ENCODE measurements at regions not wholly inside any gene's neighbourhood (a gene's known extent, or its start where the extent isn't known, plus 50 kb on each side); places are given as distances from the start of the nearest gene placed in this dataset.

DNA sequence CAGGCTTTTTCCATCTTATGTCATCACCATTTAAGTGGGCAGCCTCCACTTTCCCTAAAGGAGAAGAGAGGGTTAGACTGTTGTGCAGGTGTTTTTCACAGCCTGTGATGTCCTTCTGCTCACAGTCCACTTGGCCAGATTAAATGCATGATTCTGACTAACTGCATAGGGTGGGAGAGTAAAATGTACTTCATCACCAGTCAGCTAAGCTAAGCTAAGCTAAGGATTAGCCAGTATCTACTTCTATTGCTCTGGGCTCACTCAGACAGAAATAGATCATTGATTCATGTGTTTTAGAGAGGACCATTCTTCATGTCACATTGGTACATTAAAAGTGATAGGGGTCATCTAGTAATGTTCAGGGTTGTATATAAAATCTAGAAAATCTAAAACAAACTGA is 1013.1 kb downstream of the NTRK3 start (continued):
- TF ChIP-seq, protein P1, sequence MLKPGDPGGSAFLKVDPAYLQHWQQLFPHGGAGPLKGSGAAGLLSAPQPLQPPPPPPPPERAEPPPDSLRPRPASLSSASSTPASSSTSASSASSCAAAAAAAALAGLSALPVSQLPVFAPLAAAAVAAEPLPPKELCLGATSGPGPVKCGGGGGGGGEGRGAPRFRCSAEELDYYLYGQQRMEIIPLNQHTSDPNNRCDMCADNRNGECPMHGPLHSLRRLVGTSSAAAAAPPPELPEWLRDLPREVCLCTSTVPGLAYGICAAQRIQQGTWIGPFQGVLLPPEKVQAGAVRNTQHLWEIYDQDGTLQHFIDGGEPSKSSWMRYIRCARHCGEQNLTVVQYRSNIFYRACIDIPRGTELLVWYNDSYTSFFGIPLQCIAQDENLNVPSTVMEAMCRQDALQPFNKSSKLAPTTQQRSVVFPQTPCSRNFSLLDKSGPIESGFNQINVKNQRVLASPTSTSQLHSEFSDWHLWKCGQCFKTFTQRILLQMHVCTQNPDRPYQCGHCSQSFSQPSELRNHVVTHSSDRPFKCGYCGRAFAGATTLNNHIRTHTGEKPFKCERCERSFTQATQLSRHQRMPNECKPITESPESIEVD (tag by site-specific recombination; IDR thresholded peaks at IDR 0.05): no peak
- no peak for TF ChIP-seq ZNF843 (tag by site-specific recombination; IDR thresholded peaks at IDR 0.05)
- TF ChIP-seq, protein P2, sequence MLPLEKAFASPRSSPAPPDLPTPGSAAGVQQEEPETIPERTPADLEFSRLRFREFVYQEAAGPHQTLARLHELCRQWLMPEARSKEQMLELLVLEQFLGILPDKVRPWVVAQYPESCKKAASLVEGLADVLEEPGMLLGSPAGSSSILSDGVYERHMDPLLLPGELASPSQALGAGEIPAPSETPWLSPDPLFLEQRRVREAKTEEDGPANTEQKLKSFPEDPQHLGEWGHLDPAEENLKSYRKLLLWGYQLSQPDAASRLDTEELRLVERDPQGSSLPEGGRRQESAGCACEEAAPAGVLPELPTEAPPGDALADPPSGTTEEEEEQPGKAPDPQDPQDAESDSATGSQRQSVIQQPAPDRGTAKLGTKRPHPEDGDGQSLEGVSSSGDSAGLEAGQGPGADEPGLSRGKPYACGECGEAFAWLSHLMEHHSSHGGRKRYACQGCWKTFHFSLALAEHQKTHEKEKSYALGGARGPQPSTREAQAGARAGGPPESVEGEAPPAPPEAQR (tag by site-specific recombination; IDR thresholded peaks at IDR 0.05): no peak
- TF ChIP-seq GLIS2 (tag by site-specific recombination; IDR thresholded peaks at IDR 0.05): no peak
- TF ChIP-seq ZNF747 (tag by site-specific recombination; IDR thresholded peaks at IDR 0.05): no peak

DNA sequence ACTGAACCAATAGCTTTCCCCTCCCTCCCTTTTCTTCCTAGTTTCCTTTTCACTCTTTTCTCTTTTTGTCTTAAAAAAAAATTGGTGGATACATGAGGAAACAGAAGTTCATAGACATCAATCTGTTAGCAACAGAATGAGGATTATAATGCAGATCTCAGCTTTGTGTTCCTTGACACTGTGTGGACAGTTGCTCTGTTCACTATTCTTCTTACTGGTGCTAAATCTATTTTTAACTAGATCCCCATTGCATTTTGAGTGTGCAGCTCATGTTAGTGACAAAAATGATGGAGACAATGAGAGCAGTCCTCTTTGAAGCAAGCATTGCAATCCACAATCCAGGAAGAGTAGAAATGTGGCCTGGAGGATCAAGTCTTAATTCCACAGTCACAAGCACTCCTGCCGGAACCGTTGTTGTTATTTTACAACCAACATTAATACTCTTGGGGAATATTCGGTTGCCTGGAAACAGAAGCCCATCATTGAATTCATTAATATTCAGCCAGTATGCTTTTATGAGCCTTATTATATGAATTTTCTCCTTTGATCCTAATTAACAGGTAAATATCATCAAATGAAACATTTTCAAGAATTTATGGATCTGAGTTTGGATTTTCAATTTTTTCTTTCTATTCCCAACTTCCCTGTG is 1016.8 kb downstream of the NTRK3 start:
- POLR2A ChIA-PET: no interaction called here
- H3K9me3 ChIP-seq (ENCODE audit: control insufficient read depth, insufficient read depth, low read depth, low read length): no peaks in the 10 kb centered on the region

DNA sequence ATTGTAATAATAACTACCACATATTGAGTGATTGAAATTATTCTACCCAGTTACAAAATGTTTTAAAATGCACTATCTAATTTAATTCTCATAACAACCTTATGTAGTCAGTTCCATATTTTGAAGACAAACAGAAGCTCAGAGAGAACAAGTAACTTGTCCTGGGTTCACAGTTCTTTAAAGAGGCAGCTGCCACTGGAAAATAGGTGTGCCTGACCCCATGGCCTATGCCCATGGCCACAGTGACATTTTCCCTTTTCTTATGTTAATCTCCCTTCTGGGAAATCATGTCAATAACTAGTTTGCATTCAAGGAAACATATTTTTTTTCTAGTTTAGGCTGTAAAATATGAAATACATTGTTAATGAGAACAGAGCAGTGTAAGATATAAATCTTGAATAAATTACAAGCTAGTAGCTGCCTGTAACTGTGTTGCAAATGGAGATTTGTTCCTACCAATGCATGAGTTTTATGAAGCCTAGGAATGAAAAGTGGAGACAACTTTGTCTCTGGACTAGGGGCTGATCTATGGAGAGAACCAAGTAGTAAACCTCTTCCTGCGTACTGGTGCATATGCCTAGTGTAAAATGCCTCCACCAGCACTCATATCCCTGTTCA is 1018.0 kb downstream of the NTRK3 start:
- ChIA-PET POLR2A (no interaction called here), CTCF (interaction anchor here (0.6 to 0.7 kb wide), 2 partner anchors 168 to 223 kb away, joined by 3 read pairs; no protein-coding TSS in a partner anchor)
- no peak overlapping the region for H3K27ac ChIP-seq (ENCODE audit: extremely low read depth, low read depth, low read length)
- no peak overlapping the region for H3K4me3 ChIP-seq (ENCODE audit: low read depth, low read length)
- no peaks in the 10 kb centered on the region for H3K4me1 ChIP-seq (ENCODE audit: control insufficient read depth, insufficient read depth, low read length)
- no peaks in the 10 kb centered on the region for H3K36me3 ChIP-seq (ENCODE audit: control insufficient read depth in 2 of 2, insufficient read depth in 1 of 2, low read length in 2 of 2)
- H3K9me3 ChIP-seq (ENCODE audit: control insufficient read depth, insufficient read depth, low read depth, low read length): no peaks in the 10 kb centered on the region
- TF ChIP-seq ZNF311 (tag by site-specific recombination; IDR thresholded peaks at IDR 0.05; ENCODE audit: borderline replicate concordance) (no peak), ZNF221 (tag by site-specific recombination; IDR thresholded peaks at IDR 0.05; ENCODE audit: borderline replicate concordance) (no peak), MEIS1 (CRISPR knock-in tag; IDR thresholded peaks at IDR 0.05; ENCODE audit: borderline replicate concordance) (no peak), ZNF76 (tag by site-specific recombination; IDR thresholded peaks at IDR 0.05; ENCODE audit: borderline replicate concordance, low read depth) (no peak), ZBTB1 (tag by site-specific recombination; IDR thresholded peaks at IDR 0.05) (no peak), SCRT1 (tag by site-specific recombination; IDR thresholded peaks at IDR 0.05; ENCODE audit: borderline replicate concordance) (no peak), ZBTB20 (tag by site-specific recombination; IDR thresholded peaks at IDR 0.05) (no peak), ZNF624 (tag by site-specific recombination; IDR thresholded peaks at IDR 0.05) (no peak), ZNF214 (tag by site-specific recombination; IDR thresholded peaks at IDR 0.05; ENCODE audit: borderline replicate concordance) (no peak), ZIC2 (tag by site-specific recombination; IDR thresholded peaks at IDR 0.05) (no peak), ZSCAN23 (tag by site-specific recombination; IDR thresholded peaks at IDR 0.05) (no peak), ZNF596 (tag by site-specific recombination; IDR thresholded peaks at IDR 0.05) (no peak), ZNF292 (tag by site-specific recombination; IDR thresholded peaks at IDR 0.05; ENCODE audit: borderline replicate concordance, low read depth) (no peak), ZNF239 (tag by site-specific recombination; IDR thresholded peaks at IDR 0.05) (no peak), FEZF1 (tag by site-specific recombination; IDR thresholded peaks at IDR 0.05) (no peak)

More for the DNA sequence above, 1016.8 kb downstream of the NTRK3 start:
- H3K36me3 ChIP-seq (ENCODE audit: control insufficient read depth in 2 of 2, insufficient read depth in 1 of 2, low read length in 2 of 2): no peaks in the 10 kb centered on the region
- TF ChIP-seq ZNF473 (tag by site-specific recombination; IDR thresholded peaks at IDR 0.05): no peak
- TF ChIP-seq ZNF530 (tag by site-specific recombination; IDR thresholded peaks at IDR 0.05; ENCODE audit: low read depth): no peak
- TF ChIP-seq, protein P3, sequence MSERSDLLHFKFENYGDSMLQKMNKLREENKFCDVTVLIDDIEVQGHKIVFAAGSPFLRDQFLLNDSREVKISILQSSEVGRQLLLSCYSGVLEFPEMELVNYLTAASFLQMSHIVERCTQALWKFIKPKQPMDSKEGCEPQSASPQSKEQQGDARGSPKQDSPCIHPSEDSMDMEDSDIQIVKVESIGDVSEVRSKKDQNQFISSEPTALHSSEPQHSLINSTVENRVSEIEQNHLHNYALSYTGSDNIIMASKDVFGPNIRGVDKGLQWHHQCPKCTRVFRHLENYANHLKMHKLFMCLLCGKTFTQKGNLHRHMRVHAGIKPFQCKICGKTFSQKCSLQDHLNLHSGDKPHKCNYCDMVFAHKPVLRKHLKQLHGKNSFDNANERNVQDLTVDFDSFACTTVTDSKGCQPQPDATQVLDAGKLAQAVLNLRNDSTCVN (tag by site-specific recombination; optimal IDR thresholded peaks at IDR 0.05): no peak
- no peak for TF ChIP-seq ZNF311 (tag by site-specific recombination; IDR thresholded peaks at IDR 0.05; ENCODE audit: borderline replicate concordance)
- TF ChIP-seq, protein P4, sequence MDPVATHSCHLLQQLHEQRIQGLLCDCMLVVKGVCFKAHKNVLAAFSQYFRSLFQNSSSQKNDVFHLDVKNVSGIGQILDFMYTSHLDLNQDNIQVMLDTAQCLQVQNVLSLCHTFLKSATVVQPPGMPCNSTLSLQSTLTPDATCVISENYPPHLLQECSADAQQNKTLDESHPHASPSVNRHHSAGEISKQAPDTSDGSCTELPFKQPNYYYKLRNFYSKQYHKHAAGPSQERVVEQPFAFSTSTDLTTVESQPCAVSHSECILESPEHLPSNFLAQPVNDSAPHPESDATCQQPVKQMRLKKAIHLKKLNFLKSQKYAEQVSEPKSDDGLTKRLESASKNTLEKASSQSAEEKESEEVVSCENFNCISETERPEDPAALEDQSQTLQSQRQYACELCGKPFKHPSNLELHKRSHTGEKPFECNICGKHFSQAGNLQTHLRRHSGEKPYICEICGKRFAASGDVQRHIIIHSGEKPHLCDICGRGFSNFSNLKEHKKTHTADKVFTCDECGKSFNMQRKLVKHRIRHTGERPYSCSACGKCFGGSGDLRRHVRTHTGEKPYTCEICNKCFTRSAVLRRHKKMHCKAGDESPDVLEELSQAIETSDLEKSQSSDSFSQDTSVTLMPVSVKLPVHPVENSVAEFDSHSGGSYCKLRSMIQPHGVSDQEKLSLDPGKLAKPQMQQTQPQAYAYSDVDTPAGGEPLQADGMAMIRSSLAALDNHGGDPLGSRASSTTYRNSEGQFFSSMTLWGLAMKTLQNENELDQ (tag by site-specific recombination; IDR thresholded peaks at IDR 0.05; ENCODE audit: low read depth): no peak
- no peak overlapping the region for H3K4me3 ChIP-seq (ENCODE audit: low read depth, low read length)
- H3K27ac ChIP-seq (ENCODE audit: extremely low read depth, low read depth, low read length): no peak overlapping the region
- CTCF ChIA-PET: interaction anchor here (0.6 to 0.7 kb wide), 4 partner anchors 34 to 1229 kb away, joined by 3 to 5 read pairs (median 4); no protein-coding TSS in a partner anchor
- no peaks in the 10 kb centered on the region for H3K4me1 ChIP-seq (ENCODE audit: control insufficient read depth, insufficient read depth, low read length)
